ENCODE measurements at regions not wholly inside any gene's neighbourhood (a gene's known extent, or its start where the extent isn't known, plus 50 kb on each side); places are given as distances from the start of the nearest gene placed in this dataset.

- CTCF ChIA-PET, result no interaction called here
- TF ChIP-seq PKNOX1 (IDR thresholded peaks at IDR 0.05), result no peak
- TF ChIP-seq FOXM1 (IDR thresholded peaks at IDR 0.05; ENCODE audit: borderline replicate concordance), result no peak
- no peak for TF ChIP-seq LEF1 (IDR thresholded peaks at IDR 0.05; ENCODE audit: borderline replicate concordance)
- TF ChIP-seq ZNF384 (IDR thresholded peaks at IDR 0.05), result no peak
- POLR2A ChIA-PET, result no interaction called here
- DNase-seq (ENCODE audit: extremely low spot score), result no peak
These were observed 149.2 kb downstream of the LY86 start for GRCh38 chr6:6737671-6738070.

GRCh38 chr6:6738108-6738507 lies 149.6 kb downstream of the LY86 start:
- ChIA-PET POLR2A (no interaction called here), CTCF (interaction anchor here (1.7 kb wide), 1 partner anchor 14 kb away, joined by 5 read pairs; no protein-coding TSS in a partner anchor)
- no peak for DNase-seq (ENCODE audit: extremely low spot score)
- TF ChIP-seq ELF4 (IDR thresholded peaks at IDR 0.05) (no peak), L3MBTL2 (conservative IDR thresholded peaks at IDR 0.05) (no peak), FOXA1 (IDR thresholded peaks at IDR 0.05) (no peak), TARDBP (IDR thresholded peaks at IDR 0.05) (no peak), FOXM1 (IDR thresholded peaks at IDR 0.05; ENCODE audit: borderline replicate concordance) (no peak), HDGF (IDR thresholded peaks at IDR 0.05; ENCODE audit: borderline replicate concordance) (no peak)

- CTCF ChIA-PET, result interaction anchor here (1.7 kb wide), 1 partner anchor 15 kb away, joined by 5 read pairs; no protein-coding TSS in a partner anchor
- no peak for DNase-seq (ENCODE audit: extremely low spot score)
- POLR2A ChIA-PET, result no interaction called here
- TF ChIP-seq PKNOX1 (IDR thresholded peaks at IDR 0.05) (no peak), FOXA1 (IDR thresholded peaks at IDR 0.05) (no peak), TARDBP (IDR thresholded peaks at IDR 0.05) (no peak), CTBP1 (IDR thresholded peaks at IDR 0.05; ENCODE audit: borderline replicate concordance) (no peak), SP1 (IDR thresholded peaks at IDR 0.05) (no peak), ARNT (IDR thresholded peaks at IDR 0.05) (no peak), L3MBTL2 (conservative IDR thresholded peaks at IDR 0.05) (no peak)
These were observed 150.6 kb downstream of the LY86 start for GRCh38 chr6:6738922-6739716.

- CTCF ChIA-PET, result no interaction called here
- DNase-seq (ENCODE audit: extremely low spot score), result no peak
These were observed 152.1 kb downstream of the LY86 start for GRCh38 chr6:6740595-6740994.

GRCh38 chr6:6741264-6741663 lies 152.7 kb downstream of the LY86 start:
- TF ChIP-seq SUZ12 (IDR thresholded peaks at IDR 0.05), result no peak
- no peak for TF ChIP-seq NFRKB (IDR thresholded peaks at IDR 0.05)
- no peak for TF ChIP-seq FOXK2 (IDR thresholded peaks at IDR 0.05)
- TF ChIP-seq ZNF384 (IDR thresholded peaks at IDR 0.05), result no peak
- TF ChIP-seq CTBP1 (IDR thresholded peaks at IDR 0.05; ENCODE audit: borderline replicate concordance), result no peak
- no peak for TF ChIP-seq FOXM1 (IDR thresholded peaks at IDR 0.05; ENCODE audit: borderline replicate concordance)
- TF ChIP-seq ELF4 (IDR thresholded peaks at IDR 0.05), result no peak
- TF ChIP-seq HDGF (IDR thresholded peaks at IDR 0.05; ENCODE audit: borderline replicate concordance), result no peak
- TF ChIP-seq PKNOX1 (IDR thresholded peaks at IDR 0.05), result no peak
- ChIA-PET CTCF (no interaction called here), POLR2A (no interaction called here)
- no peak for DNase-seq (ENCODE audit: extremely low spot score)

More at GRCh38 chr6:6740595-6740994, 152.1 kb downstream of the LY86 start:
- POLR2A ChIA-PET, result no interaction called here
- no peak for TF ChIP-seq ARNT (IDR thresholded peaks at IDR 0.05)
- TF ChIP-seq SP1 (IDR thresholded peaks at IDR 0.05), result no peak
- TF ChIP-seq SUZ12 (IDR thresholded peaks at IDR 0.05), result no peak
- TF ChIP-seq PKNOX1 (IDR thresholded peaks at IDR 0.05), result no peak
- TF ChIP-seq HDGF (IDR thresholded peaks at IDR 0.05; ENCODE audit: borderline replicate concordance), result no peak
- TF ChIP-seq CTBP1 (IDR thresholded peaks at IDR 0.05; ENCODE audit: borderline replicate concordance), result no peak
- no peak for TF ChIP-seq FOXM1 (IDR thresholded peaks at IDR 0.05; ENCODE audit: borderline replicate concordance)
- TF ChIP-seq ZNF384 (IDR thresholded peaks at IDR 0.05), result no peak
- no peak for TF ChIP-seq LEF1 (IDR thresholded peaks at IDR 0.05; ENCODE audit: borderline replicate concordance)
- no peak for TF ChIP-seq NFRKB (IDR thresholded peaks at IDR 0.05)
- no peak for TF ChIP-seq TARDBP (IDR thresholded peaks at IDR 0.05)
- no peak for TF ChIP-seq FOXK2 (IDR thresholded peaks at IDR 0.05)
- no peak for TF ChIP-seq FOXA1 (IDR thresholded peaks at IDR 0.05)
- no peak for TF ChIP-seq L3MBTL2 (conservative IDR thresholded peaks at IDR 0.05)
- no peak for TF ChIP-seq ELF4 (IDR thresholded peaks at IDR 0.05)
- no peak for TF ChIP-seq BHLHE40 (IDR thresholded peaks at IDR 0.05; ENCODE audit: borderline replicate concordance)

- ChIA-PET CTCF (interaction anchor here (0.9 kb wide), 1 partner anchor 986 kb away, joined by 3 read pairs; no protein-coding TSS in a partner anchor), POLR2A (no interaction called here)
- DNase-seq (ENCODE audit: extremely low spot score), result no peak
- no peak for TF ChIP-seq ELF4 (IDR thresholded peaks at IDR 0.05)
- no peak for TF ChIP-seq TARDBP (IDR thresholded peaks at IDR 0.05)
- no peak for TF ChIP-seq SP1 (IDR thresholded peaks at IDR 0.05)
- TF ChIP-seq ARNT (IDR thresholded peaks at IDR 0.05), result no peak
- TF ChIP-seq ZNF384 (IDR thresholded peaks at IDR 0.05), result no peak
- no peak for TF ChIP-seq SUZ12 (IDR thresholded peaks at IDR 0.05)
- TF ChIP-seq HDGF (IDR thresholded peaks at IDR 0.05; ENCODE audit: borderline replicate concordance), result no peak
- no peak for TF ChIP-seq CTBP1 (IDR thresholded peaks at IDR 0.05; ENCODE audit: borderline replicate concordance)
- TF ChIP-seq PKNOX1 (IDR thresholded peaks at IDR 0.05), result no peak
These were observed 154.0 kb downstream of the LY86 start for GRCh38 chr6:6742535-6742934.

All from HEK293T (cell line).